ENCODE measurements at regions not wholly inside any gene's neighbourhood (a gene's known extent, or its start where the extent isn't known, plus 50 kb on each side); places are given as distances from the start of the nearest gene placed in this dataset.

- no peaks in the 10 kb centered on the region for H3K9me3 ChIP-seq
- TF ChIP-seq CTCF (IDR thresholded peaks at IDR 0.05; ENCODE audit: low read depth, low read length), result no peak
- no peak overlapping the region for H3K4me3 ChIP-seq (ENCODE audit: low read depth, low read length)
- no peaks in the 10 kb centered on the region for H3K36me3 ChIP-seq
- DNase-seq, result peak; percentile 70
- H3K4me1 ChIP-seq, result peaks cover 2% of the 10 kb centered on the region
- H3K27me3 ChIP-seq, result no peaks in the 10 kb centered on the region
Observed at GRCh38 chr3:147651107-147651778, 242.1 kb downstream of the ZIC1 start.

DNA sequence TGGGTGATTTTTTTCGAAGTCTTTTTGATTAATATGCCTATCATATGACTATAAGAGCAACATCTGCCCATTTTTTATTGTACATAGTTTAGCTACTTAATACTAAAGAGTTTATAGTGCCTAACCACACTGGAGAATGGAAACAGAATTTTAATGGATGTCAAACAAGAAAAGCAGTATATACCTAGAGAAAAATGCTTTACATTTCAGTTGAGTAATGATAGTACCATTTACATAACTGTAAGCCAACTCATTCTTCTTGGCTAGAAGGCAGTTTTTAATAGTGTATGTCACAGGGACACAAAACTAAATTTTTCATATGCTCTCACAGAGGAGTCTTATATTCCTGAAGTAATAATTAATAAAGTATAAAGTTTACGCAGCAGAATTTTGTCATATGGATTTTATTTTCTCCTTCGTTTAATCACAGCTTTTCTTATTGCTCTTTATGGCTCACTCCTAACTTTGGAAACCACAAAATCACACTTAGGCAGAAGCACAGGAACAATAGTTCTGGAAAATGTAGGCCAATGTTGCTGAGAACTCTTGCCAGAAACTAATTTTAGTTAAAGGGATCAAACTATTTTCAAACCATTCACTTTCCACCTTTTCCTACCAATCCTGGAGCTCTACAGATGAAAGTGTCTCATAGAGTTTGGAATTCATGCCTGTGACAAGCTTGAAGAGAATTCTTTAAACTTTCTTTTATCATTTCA lies 243.6 kb downstream of the ZIC1 start:
- peaks cover 2% of the 10 kb centered on the region for H3K4me1 ChIP-seq
- no peaks in the 10 kb centered on the region for H3K36me3 ChIP-seq
- no peak for TF ChIP-seq CTCF (IDR thresholded peaks at IDR 0.05; ENCODE audit: low read depth, low read length)
- DNase-seq, result no peak
- H3K4me3 ChIP-seq (ENCODE audit: low read depth, low read length), result no peak overlapping the region
- no peaks in the 10 kb centered on the region for H3K27me3 ChIP-seq
- H3K9me3 ChIP-seq, result no peaks in the 10 kb centered on the region

- H3K27me3 ChIP-seq, result no peaks in the 10 kb centered on the region
- no peaks in the 10 kb centered on the region for H3K9me3 ChIP-seq
- TF ChIP-seq CTCF (IDR thresholded peaks at IDR 0.05; ENCODE audit: low read depth, low read length), result no peak
- no peak overlapping the region for H3K4me3 ChIP-seq (ENCODE audit: low read depth, low read length)
- DNase-seq, result no peak
- no peaks in the 10 kb centered on the region for H3K36me3 ChIP-seq
- peaks cover 2% of the 10 kb centered on the region for H3K4me1 ChIP-seq
Observed at GRCh38 chr3:147653367-147653923, 244.3 kb downstream of the ZIC1 start.

- Histone ChIP-seq H3K27me3 (no peaks in the 10 kb centered on the region), H3K36me3 (no peaks in the 10 kb centered on the region), H3K4me3 (ENCODE audit: low read depth, low read length) (no peak overlapping the region), H3K4me1 (peaks cover 2% of the 10 kb centered on the region), H3K9me3 (no peaks in the 10 kb centered on the region)
- TF ChIP-seq CTCF (IDR thresholded peaks at IDR 0.05; ENCODE audit: low read depth, low read length), result no peak
- DNase-seq, result no peak
Observed at GRCh38 chr3:147654827-147655226, 245.7 kb downstream of the ZIC1 start.

DNA sequence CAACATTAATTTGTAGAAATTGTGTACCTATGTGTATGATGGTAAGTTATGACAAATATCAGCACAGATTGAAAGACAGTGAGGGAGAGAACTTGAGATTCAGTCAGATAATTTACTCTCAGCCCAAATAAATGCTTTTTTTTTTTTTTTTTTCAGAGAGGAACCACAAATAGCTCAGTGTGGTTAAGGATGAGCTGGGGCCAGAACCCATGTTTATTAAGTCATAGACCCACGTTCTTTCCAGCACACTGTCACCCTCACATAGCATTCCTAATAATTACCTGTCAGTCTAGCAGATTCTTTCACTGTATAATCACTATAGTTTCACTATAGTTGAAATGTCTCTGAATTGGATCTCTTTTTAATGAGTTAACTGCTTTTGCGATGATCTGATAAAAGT lies 246.1 kb downstream of the ZIC1 start:
- H3K27me3 ChIP-seq, result no peaks in the 10 kb centered on the region

More for the DNA sequence above, 246.1 kb downstream of the ZIC1 start:
- no peak for TF ChIP-seq CTCF (IDR thresholded peaks at IDR 0.05; ENCODE audit: low read depth, low read length)
- Histone ChIP-seq H3K36me3 (no peaks in the 10 kb centered on the region), H3K9me3 (no peaks in the 10 kb centered on the region), H3K4me1 (peaks cover 2% of the 10 kb centered on the region; the same call in 1 of the 2 replicates), H3K4me3 (ENCODE audit: low read depth, low read length) (no peak overlapping the region)
- DNase-seq, result no peak
